Activated T-cell treated with anti-CD3 and anti-CD28 coated beads for 1 hour (primary cell): ENCODE measurements at regions not wholly inside any gene's neighbourhood (a gene's known extent, or its start where the extent isn't known, plus 50 kb on each side); places are given as distances from the start of the nearest gene placed in this dataset.
"Not testable (repeated sequence)": the region's sequence is repeated elsewhere in the genome, so short reads cannot be mapped to it uniquely, and the experiment has no call there.

ENCODE experiments used
- DNase-seq: peaks from one replicate; pipeline ENCODE4 v3.0.0-alpha.2; 2020; ENCODE audit warnings: low read depth

GRCh38 chr15:91414124-91414523 lies 314.1 kb downstream of the SV2B start:
- DNase-seq, result no peak

DNA sequence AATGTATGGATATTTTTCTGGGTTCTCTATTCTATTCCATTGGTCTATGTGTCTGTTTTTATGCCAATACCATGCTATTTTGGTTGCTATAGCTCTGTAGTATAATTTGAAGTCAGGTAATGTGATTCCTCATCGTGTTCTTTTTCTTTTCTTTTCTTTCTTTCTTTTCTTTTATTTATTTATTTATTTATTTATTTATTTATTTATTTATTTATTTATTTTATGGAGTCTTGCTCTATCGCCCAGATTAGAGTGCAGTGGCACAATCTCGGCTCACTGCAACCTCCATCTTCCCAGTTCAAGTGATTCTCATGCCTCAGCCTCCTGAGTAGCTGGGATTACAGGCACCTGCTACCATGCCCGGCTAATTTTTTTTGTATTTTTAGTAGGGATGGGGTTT lies 315.2 kb downstream of the SV2B start:
- not testable (repeated sequence) for DNase-seq

GRCh38 chr15:91420689-91421088 lies 320.6 kb downstream of the SV2B start:
- no peak for DNase-seq

DNA sequence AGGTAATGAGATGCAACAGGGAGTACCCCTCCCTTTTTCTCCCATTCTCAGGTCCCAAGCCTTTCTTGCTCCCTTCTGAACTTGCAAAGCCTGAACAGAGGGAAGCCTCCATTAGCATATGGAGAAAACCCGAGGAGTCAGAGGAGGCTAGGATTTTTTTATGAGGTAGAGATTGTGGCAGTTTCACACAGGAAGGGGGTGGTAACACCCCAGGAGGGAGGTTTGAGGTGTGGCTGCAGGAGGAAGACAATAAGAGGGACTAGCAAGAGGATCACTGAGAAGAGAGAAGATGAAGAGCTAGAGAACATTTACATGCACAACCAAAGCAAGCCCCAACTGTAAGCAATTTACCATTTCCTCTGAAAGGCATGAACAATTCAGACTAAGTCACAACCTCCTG lies 322.7 kb downstream of the SV2B start:
- DNase-seq, result no peak

- DNase-seq, result no peak
Measured at GRCh38 chr15:91424001-91424400, 323.9 kb downstream of the SV2B start.

DNA sequence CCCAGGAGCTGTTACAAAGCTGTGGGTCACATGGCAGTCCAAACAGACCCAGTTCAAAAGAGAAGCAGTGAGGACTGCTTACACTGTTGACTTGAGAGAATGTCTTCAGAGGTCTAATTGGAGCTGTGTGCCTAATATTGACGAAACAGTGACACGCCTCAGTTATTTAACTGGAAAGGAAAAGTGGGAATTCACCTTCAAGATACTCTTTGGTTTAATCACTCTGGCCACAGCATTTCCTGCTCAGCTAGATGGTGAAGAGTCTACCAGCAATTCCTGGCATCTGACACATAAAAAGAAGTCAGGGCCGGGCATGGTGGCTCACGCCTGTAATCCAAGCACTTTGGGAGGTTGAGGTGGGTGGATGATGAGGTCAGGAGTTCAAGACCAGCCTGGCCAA lies 326.4 kb downstream of the SV2B start:
- no peak for DNase-seq

DNA sequence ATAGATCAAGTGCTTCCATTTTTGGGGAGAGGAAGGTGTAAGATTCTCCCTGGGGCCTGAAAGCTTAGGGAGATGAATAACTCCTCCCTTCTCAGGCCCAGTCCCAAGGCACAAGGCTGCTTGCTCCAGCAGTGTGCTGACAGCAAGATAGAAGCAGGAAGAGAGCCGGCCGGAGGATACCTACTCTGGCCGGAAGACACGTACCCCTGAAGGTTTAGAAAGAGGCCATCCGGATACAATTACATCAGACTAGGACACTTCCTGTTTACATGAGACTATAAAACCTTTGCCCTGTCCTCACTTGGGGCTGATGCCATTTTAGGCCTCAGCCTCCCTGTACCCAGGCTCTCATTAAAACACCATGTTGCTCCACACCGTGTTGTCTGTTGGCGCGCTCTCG lies 329.9 kb downstream of the SV2B start:
- DNase-seq, result no peak

DNA sequence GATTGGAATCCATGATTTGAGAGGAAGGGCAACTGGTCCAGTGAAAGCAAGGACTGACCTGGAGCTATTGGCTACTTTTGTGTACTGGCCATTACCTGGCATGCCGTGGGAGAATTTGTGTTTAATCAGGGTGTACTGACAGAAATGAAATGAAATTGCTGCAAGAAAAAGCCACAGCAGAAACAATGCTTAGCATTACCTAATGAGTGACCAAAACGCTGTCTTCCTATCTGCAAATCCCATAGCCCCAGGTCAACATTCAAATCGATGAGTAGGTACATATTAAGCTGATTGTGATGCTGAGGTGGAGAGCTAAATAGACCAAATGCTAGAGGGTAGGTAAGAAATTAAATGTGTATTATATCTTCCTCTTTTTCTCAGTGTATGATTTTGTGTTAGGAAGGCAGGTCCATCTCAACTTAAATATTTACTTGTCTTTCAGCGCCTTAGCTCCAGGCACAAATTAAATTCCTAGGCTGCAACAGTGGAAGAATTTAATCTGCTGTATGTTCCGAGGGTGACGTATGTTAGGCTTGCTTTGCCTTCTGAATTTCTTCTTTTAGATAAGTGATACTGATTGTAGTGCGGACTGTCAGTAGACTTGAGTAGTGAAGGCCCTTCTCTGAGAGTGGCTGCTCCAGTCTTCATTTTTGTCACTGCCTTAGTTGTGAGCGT lies 331.1 kb downstream of the SV2B start:
- DNase-seq, result no peak

GRCh38 chr15:91435113-91435512 lies 335.1 kb downstream of the SV2B start:
- DNase-seq, result no peak

- DNase-seq, result no peak
Measured at GRCh38 chr15:91444656-91445055, 344.6 kb downstream of the SV2B start.

DNA sequence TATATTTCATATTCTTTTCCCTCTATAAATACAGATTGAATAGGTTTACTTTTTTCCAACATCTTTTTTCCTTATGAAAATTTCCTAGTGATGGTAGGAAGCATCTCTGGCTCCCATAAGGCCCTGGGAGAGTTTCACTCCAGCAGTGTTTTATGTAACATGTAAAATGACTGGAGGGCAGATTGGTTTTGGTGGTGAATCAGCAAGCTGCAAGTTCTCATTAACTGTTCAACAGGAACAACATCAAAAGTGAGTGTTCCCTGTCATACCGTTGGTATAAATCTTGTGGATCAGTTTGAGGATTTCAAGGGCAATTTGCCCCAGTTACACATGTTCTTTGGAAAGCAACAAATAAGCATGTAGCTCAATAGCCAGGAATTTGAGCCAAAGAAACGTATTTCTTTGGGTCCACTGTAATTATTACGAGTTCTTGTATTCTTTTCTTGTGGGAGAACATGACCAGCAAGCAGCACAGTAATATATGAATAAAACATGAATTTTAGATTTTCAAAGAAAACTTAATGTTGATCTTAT lies 345.7 kb downstream of the SV2B start:
- no peak for DNase-seq

GRCh38 chr15:91447991-91448644 lies 348.1 kb downstream of the SV2B start:
- no peak for DNase-seq

- DNase-seq, result not testable (repeated sequence)
Measured at GRCh38 chr15:91453376-91453775, 353.3 kb downstream of the SV2B start.

- DNase-seq, result no peak
Measured at GRCh38 chr15:91456251-91456718, 356.2 kb downstream of the SV2B start.

DNA sequence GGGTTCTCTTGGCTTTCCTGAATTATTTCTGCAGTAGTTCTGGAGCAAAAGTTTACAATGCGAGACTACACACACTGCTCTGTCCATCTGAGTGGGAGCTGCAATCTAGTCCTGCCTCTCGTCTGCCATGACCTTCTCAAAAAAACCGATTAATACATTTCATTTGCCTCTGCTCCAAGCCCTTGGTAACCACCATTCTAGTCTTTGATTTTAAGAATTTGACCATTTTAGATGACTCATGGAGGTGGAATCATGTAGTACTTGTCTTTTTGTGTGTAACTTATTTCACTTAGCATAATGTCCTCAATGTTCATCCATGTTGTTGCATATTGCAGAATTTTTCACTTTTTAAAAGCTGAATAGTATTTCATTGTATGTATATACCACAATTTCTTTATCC lies 356.9 kb downstream of the SV2B start:
- DNase-seq, result no peak

DNA sequence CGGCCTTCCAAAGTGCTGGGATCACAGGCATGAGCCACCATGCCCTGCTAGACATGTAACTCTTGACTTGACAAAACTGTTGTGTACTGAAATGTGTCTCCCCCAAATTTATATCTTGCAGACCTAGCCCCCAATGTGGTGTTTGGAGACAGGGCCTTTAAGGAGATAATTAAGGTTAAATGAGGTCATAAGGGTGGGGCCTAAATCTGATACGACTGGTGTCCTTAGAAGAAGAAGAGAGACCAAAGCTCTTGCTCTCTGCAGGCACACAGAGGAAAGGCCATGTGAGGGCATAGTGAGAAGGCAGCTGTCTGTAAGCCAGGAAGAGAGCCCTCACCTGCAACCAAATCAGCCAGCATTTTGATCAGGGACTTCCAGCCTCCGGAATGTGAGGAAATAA lies 361.3 kb downstream of the SV2B start:
- DNase-seq, result no peak

- no peak for DNase-seq
Measured at GRCh38 chr15:91465086-91465485, 365.0 kb downstream of the SV2B start.

DNA sequence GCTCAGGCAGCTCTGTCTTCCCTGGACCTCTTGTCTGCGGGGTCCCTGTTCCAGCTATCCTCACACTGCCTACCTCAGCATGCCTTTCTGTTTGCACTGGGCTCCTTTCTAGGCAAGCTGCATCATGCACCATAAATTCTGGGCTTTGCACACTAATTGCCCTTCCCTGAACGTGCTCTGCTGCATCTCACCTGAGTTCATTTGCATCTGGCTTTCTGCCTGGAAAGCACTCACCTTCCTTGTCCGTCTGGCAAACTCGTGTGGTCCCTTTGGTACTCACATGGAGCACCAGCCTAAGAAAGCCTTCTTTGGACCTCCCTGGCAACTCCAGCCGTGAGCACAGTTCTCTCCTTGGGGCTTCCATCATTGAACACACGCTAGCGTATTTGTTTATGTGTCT lies 365.6 kb downstream of the SV2B start:
- no peak for DNase-seq

DNA sequence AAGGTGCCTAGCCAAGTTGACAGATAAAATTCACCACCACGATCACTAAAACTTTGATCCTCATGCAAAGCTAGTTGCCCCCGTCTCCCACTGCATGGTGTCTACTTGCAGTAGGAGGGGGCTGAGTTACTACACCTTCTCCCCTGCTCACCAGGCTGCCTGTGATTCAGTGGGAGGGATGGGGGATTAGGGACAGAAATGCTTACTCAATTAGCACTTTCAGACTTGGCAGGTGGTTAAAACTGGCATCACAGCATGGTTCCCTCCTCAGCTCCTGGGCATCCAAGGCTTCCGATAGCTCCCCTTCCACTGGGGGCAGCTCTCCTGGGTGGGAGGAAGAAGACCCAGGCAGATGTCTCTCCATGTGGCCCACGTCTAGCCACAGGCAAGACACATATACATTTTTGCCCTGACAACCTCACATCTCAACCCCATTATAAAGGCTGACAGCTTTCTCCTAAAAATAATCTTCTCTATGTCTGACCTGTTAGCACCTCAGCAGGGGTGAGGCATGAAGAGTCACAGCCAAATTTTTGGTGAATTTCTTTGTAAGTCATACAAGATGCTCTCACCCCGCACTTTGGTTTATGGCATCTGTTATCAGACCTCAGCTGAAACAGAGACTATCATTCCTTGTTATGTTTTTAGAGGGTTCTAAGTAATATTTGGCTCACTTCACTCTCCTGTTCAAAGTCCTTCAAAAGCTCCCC lies 369.0 kb downstream of the SV2B start:
- DNase-seq, result no peak

GRCh38 chr15:91469632-91470567 lies 369.8 kb downstream of the SV2B start:
- peak; percentile 54 for DNase-seq

- no peak for DNase-seq
Measured at GRCh38 chr15:91471468-91471867, 371.4 kb downstream of the SV2B start.

GRCh38 chr15:91472316-91472756 lies 372.3 kb downstream of the SV2B start:
- no peak for DNase-seq
